HT-29 (cell line): ENCODE measurements at regions not wholly inside any gene's neighbourhood (a gene's known extent, or its start where the extent isn't known, plus 50 kb on each side); places are given as distances from the start of the nearest gene placed in this dataset.
"Not testable (repeated sequence)": the region's sequence is repeated elsewhere in the genome, so short reads cannot be mapped to it uniquely, and the experiment has no call there.

Experiments
- DNase-seq: peaks from one replicate; pipeline ENCODE4 v3.0.0-alpha.2; 2015; ENCODE audit warnings: low spot score

DNA sequence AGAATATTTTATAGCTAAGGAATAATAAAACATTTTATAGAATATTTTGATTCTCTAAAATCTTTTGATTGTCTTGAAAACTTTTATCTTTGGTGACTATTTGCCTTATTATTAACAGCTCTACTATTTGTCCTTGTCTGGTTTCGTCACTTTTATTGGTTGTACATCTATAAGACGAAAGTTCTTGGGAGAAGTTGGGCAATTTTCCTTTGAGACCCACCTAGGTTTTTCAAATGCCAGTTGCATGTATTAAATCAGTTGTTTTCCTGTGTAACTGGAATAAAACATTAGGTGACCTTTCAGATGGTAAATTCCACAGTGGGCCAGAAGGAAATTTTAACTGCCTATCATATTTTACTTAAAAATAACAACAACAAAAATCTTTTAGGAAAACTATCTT is 1245.7 kb downstream of the SI start:
- no peak for DNase-seq

- no peak for DNase-seq
Observed at GRCh38 chr3:163821841-163822240, 1256.5 kb downstream of the SI start.

- no peak for DNase-seq
Observed at GRCh38 chr3:163817015-163817414, 1261.3 kb downstream of the SI start.

DNA sequence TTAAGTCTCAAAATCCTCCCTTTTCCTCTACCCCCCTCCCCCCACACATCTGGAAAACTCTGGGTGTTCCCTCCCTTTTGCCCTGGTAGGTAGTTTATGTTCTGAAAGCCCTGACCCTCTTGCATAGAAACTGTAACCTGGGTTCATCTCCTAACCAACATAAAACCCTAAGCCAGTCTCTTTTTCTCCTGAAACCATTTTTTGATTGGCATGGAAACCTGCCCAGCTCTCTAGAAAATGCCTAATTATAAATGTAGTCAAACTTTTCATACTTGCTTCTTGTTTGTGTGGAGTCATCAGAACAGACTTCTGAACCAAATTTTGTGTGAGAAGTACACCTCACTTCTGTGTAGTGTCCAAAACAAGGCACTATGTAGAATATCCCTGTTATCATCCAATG is 1264.4 kb downstream of the SI start:
- no peak for DNase-seq

- DNase-seq = no peak
Observed at GRCh38 chr3:163812006-163812405, 1266.3 kb downstream of the SI start.

GRCh38 chr3:163809540-163809993 is 1268.7 kb downstream of the SI start:
- no peak for DNase-seq

DNA sequence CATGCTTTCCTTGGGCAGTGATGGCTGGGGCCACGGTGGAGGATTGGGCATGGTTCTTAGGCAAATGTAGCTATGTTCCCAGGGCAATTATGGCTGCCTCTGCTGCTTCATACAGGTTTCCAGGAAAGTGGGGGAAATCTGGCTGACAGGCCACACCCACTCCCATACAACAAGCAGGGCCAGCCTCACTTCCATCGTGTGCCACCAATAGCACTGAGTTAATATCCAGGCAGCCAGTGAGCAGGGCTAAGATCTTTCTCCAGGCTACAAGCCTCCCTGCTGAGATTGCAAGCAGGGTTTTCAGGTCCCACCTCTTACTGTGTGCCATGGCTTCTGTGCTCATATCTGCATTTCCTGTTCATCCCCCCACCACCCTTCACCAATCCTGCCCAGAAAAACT is 1291.9 kb downstream of the SI start:
- no peak for DNase-seq

DNA sequence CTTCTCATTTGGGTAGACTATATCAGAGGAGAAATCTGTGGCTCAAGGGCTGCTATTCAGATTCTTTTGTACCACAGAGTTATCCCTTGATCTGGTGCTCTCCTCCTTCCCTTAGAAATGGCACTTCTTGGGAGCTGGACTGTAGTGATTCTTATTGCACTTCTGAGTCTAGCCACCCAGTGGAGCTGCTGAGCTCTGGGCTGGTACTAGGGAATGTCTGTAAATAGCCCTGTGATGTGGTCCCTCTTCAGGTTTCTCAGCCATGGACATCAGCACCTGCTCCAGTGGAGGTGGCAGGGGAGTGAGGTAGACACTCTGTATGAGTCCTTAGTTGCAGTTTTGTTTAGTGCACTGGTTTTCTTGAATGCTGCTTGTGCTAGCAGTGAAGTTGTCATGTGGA is 1292.6 kb downstream of the SI start:
- DNase-seq = peak; percentile 38

DNA sequence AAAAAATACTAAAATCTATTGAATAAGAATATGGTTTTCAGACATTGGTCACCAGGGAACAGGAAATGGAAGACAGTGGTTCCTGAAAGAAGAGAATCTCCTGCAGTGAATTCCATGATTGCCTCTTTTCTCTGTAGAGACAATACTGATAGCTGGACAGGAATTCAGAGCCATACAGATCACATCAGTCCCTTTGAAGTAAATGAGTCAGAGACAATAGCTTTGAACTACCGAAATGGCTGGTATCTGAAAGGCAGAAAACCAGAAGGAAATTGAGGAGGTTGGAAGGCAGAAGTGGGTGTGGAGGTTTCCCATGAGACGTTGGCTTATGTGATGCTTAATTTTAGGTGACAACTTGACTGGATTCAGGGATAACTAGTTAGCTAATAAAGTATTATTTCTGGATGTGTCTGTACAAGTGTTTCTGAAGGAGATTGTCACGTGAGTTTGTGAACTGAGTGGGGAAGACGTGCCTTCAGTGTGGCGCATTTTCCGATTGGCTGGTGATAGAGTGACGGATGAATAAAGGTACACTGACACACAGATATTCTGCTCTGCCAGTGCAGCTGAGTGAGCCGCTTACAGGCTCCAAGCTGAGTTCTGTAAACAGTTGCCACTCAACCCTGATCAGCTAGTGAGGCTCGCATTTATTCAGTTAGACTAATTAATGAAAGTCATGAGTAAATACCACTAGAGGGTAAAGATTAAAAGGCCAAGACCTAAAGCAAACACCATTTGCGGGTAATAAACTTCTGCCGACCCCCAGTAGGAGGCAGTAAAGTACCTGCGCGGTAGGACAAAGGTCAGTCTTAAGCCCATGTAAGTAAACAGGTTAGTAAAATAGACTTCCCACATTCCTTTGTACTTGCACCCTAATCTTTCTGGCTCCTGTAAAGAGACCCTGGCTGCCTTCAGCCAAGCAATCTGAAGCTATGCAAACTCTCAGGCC is 1298.6 kb downstream of the SI start:
- no peak for DNase-seq

- DNase-seq = no peak
Observed at GRCh38 chr3:163776743-163777142, 1301.6 kb downstream of the SI start.

DNA sequence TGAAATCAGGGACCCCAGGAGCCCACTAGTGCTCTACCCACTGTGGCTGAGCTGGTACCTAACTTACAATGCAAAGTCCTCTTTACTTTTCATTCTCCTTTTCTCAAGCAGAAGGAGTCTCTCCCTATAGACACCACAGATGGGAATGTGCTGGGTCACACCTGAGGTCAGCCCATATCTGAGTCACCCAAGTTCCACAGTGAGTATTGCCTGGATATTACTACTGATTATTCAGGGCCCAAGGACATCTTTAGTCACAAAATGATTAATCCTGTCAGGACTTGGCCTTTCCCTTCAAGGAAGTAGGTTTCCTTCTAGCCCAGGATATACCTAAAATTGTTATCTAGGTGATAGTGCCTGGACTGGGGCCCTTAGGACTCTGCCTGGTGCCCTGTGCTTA is 1305.2 kb downstream of the SI start:
- DNase-seq = no peak

DNA sequence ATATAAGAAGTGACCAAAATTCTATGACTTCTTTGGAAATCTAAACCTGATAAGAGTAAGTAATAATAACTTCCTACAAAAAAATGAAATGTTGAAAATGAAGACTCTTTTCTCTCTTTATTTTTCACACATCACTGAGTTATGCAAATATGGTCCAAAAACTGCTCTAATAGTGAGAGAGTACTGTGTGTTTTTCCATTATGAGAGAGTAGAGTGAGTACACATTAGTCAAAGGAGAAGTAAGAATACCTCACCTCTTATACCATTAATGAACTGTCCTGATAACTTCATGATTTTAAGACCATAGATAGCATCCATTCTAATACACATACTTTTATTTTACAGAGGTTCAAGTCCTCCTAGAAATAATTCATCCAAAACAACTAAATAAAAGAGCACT is 1310.2 kb downstream of the SI start:
- DNase-seq = no peak

DNA sequence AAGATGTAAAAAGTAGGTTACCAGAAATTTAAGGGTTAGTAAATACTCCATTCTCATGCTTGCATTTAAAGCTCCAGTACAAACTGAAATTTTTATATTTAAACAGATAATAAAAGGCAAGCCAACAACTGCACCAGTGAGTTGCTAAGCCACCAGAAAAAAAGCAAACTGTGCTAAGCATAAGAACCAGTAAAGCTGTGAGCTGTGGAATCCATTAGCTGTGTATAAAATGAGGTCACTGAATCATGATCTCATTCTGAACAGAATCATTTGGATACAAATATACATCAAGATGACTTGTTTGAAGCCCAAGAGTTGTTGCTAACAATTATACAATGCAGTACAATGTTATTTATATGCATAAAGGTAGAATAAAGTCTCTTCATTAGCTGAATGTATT is 1312.2 kb downstream of the SI start:
- no peak for DNase-seq

GRCh38 chr3:163753033-163753432 is 1325.3 kb downstream of the SI start:
- no peak for DNase-seq

DNA sequence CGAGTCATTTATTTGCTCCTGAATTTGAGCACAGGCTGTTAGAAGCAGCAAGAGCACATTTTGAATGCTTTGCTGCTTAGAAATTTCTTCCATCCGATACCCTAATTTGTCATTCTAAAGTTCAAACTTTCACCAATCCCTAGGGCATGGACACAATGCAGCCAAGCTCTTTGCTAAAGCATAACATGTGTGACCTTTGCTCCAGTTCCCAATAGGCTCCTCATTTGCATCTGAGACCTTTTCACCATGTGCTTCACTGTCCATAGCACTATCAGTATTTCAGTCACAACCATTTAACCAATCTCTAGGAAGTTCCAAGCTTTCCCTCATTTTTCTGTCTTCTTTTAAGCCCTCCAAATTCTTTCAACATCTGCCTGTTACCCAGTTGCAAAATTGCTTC is 1333.1 kb downstream of the SI start:
- DNase-seq = no peak

- DNase-seq = no peak
Observed at GRCh38 chr3:163735394-163735793, 1342.9 kb downstream of the SI start.

DNA sequence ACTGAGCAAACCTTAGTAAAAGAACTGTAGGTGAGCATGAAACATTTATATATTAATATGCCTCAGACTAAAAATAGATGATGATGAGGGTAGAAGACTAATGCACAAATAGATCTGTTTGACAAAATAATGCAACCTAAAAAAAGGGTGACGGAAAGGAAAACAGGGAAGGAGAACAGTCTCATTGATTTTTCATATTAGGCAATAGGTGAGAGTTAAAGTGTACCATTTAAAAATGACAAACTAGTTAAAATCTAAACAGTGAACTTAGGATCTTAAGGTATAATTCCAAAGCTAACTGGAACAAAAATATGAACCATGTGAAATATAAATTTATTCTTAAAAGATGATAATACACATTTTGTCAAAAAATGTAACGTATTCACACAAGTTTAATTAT is 1347.6 kb downstream of the SI start:
- DNase-seq = no peak

DNA sequence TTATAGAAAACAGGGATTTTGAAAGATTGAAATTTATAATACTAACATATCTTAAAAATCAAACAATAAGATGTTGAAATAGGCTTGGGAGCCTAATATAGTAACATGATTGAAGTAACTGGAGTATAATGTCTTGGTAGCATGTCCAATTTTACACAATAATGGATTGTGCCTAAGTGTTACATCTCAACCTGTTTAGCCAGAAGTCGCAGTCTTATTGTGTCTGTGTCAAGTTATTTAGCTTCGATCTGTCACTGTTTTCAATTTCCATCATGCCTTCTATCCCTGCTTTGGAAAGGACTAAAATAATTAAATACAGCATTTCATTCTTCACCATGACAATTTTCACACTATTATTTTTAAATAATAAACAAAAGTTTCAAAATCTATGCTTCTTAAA is 1352.2 kb downstream of the SI start:
- no peak for DNase-seq

DNA sequence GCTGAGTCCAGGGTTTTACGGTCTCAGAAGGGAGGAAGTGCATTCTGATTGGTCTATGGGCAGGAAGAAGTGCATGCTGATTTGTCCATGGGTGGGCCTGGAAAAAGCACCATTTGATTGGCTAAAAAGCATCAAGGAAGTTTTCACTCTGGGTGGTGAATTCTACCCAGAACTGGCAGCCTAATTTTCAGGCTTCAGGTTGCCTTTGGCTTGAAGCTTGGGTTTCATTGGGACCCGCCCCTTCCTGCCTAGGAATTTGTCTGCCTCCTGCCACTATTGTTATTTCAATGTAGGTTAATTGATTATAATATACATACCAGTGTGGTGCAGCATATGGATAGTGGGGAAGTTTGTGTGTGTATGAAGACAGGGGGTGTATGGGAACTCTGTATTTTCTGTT is 1355.9 kb downstream of the SI start:
- DNase-seq = no peak

GRCh38 chr3:163721596-163721995 is 1356.7 kb downstream of the SI start:
- no peak for DNase-seq

- DNase-seq = no peak
Observed at GRCh38 chr3:163717377-163717776, 1360.9 kb downstream of the SI start.

- DNase-seq = no peak
Observed at GRCh38 chr3:163708428-163708827, 1369.9 kb downstream of the SI start.

DNA sequence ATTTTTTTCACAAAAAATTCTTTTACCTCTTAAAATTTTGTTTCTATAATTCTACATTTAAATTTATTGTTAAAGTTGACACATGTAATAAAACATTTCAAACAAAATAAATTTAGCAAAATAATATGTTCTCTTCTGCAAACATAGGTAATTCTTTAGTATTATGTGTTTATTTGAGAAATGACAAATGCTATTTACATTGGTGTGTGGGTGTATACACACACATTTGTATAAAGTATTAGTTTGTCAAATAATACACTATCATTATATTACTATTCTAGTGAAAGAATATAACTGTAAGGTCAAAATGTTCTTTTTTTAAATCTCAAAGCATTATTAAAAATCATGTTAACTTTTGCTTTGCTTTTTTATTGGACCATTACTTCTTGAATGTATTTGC is 1370.6 kb downstream of the SI start:
- DNase-seq = no peak

DNA sequence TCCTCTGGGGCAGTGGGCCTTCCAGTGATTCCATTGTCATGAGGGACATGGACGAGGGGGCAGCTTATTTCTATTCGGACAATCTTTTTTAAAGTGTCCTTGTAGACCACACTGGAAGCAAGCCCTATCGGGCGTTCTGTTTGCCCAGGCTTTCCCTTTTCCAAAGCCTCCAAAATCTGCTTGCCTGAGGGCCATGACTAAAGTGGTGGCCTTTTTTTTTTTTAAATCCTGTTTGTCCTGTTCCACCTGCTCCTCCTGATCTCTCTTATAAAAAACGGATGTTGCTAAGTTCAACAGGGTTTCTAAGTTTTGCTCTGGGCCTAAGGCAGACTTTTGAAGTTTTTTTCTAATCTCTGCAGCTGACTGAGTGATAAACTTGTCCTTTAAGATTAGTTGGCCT is 1380.1 kb downstream of the SI start:
- DNase-seq = not testable (repeated sequence)
